ENCODE measurements at regions not wholly inside any gene's neighbourhood (a gene's known extent, or its start where the extent isn't known, plus 50 kb on each side); places are given as distances from the start of the nearest gene placed in this dataset.

- intact Hi-C loops (cut with DNase I), result no loop called here
- Histone ChIP-seq H3K4me1 (no peaks in the 10 kb centered on the region), H3K9me3 (peaks cover 0 to 3% (median 0%) of the 10 kb centered on the region in 4 donors), H3K36me3 (no peaks in the 10 kb centered on the region), H3K27me3 (no peaks in the 10 kb centered on the region), H3K27ac (no peak overlapping the region), H3K4me3 (no peak overlapping the region)
- DNase-seq, result no peak
- 15 to 63% methylated on average over 1 of the region's 1 CpG for WGBS, 2 donors
- no peak for TF ChIP-seq POLR2AphosphoS5 (IDR thresholded peaks at IDR 0.05)
- no peak for TF ChIP-seq POLR2A (IDR thresholded peaks at IDR 0.05)
- no peak for TF ChIP-seq CTCF (IDR thresholded peaks at IDR 0.05)
- TF ChIP-seq EP300 (IDR thresholded peaks at IDR 0.05), result no peak
Measured at GRCh38 chr10:35716776-35717175, 74.7 kb upstream of the FZD8 start.

DNA sequence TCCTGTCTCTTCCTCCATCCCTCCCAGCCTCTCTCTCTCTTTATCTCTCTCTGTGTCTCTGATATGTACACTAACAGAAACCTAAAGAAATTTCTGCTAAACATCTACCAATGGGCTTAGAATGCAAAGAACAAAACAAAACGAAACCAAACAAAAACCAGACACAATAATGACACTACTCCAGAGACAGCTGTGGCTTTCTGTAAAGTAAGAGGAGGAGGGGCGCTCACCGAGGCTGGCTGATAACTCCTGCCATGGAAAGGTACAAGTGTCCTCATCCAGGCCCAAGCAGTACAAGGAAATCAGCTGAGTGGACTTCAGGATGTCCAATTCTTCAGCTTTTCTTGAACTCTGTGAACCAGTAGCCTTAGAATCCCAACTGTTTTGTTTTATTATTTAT, 70.4 kb upstream of the FZD8 start:
- intact Hi-C loops (cut with DNase I), result no loop called here
- 50 to 60% methylated on average over 3 of the region's 3 CpGs for WGBS, 2 donors
- no peak for DNase-seq
- no peaks in the 10 kb centered on the region for H3K36me3 ChIP-seq
- no peaks in the 10 kb centered on the region for H3K27me3 ChIP-seq
- peaks cover 0 to 3% (median 0%) of the 10 kb centered on the region in 4 donors for H3K9me3 ChIP-seq
- H3K4me3 ChIP-seq, result no peak overlapping the region
- no peaks in the 10 kb centered on the region for H3K4me1 ChIP-seq
- no peak for TF ChIP-seq POLR2A (IDR thresholded peaks at IDR 0.05)
- no peak for TF ChIP-seq EP300 (IDR thresholded peaks at IDR 0.05)
- no peak for TF ChIP-seq POLR2AphosphoS5 (IDR thresholded peaks at IDR 0.05)
- no peak for TF ChIP-seq CTCF (IDR thresholded peaks at IDR 0.05)
- H3K27ac ChIP-seq, result no peak overlapping the region

- intact Hi-C loops (cut with DNase I), result no loop called here
- WGBS, 2 donors, result 81 to 86% methylated on average over 15 of the region's 15 CpGs
- Histone ChIP-seq H3K27ac (no peak overlapping the region), H3K9me3 (peaks cover 0 to 3% (median 0%) of the 10 kb centered on the region in 4 donors), H3K36me3 (no peaks in the 10 kb centered on the region), H3K4me3 (no peak overlapping the region), H3K4me1 (no peaks in the 10 kb centered on the region), H3K27me3 (no peaks in the 10 kb centered on the region)
- no peak for TF ChIP-seq POLR2A (IDR thresholded peaks at IDR 0.05)
- TF ChIP-seq POLR2AphosphoS5 (IDR thresholded peaks at IDR 0.05), result no peak
- DNase-seq, result no peak
Measured at GRCh38 chr10:35711615-35712411, 69.7 kb upstream of the FZD8 start.

DNA sequence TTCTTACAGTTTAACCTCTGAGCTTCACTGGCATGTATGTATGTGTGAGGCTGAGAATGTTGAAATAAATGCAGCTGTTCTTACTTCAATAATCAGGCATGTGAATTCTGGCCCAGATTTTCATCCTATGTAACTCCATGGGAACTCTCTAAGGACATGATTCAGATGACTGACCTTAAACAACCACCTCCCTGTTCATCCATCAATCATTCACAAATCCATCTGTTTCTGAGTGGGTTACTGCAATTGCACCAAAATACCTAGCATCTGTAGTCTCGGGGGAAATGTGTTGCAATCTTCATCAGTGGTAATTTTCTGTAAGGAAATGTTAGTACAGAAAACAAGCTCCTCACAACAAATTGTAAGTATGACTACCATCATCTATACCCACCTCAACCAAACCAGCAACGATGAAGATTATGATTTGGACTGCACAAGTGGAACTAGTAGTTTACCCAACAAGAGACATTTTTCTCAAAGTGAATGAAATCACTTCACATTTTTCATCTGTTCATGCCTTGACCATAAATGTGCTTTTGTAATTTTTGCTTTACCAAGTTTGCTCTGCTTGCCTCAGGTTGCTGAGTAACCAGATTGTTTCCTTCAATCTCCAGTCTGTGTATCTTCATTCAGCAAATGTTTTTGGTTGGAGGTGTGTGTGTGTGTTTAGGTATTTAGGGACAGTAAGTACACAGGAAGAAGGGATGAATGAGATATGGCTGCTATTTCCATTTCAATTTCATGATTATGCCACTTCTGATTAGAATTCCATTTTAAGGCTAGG, 65.7 kb upstream of the FZD8 start:
- TF ChIP-seq POLR2AphosphoS5 (IDR thresholded peaks at IDR 0.05) (no peak), CTCF (IDR thresholded peaks at IDR 0.05) (no peak), EP300 (IDR thresholded peaks at IDR 0.05) (no peak), POLR2A (IDR thresholded peaks at IDR 0.05) (no peak)
- DNase-seq, result no peak
- no peaks in the 10 kb centered on the region for H3K27me3 ChIP-seq
- intact Hi-C loops (cut with DNase I), result no loop called here
- H3K27ac ChIP-seq, result no peak overlapping the region
- H3K4me1 ChIP-seq, result no peaks in the 10 kb centered on the region
- WGBS, 2 donors, result 80 to 82% methylated on average over 2 of the region's 2 CpGs
- no peaks in the 10 kb centered on the region for H3K9me3 ChIP-seq
- H3K36me3 ChIP-seq, result no peaks in the 10 kb centered on the region
- no peak overlapping the region for H3K4me3 ChIP-seq

DNA sequence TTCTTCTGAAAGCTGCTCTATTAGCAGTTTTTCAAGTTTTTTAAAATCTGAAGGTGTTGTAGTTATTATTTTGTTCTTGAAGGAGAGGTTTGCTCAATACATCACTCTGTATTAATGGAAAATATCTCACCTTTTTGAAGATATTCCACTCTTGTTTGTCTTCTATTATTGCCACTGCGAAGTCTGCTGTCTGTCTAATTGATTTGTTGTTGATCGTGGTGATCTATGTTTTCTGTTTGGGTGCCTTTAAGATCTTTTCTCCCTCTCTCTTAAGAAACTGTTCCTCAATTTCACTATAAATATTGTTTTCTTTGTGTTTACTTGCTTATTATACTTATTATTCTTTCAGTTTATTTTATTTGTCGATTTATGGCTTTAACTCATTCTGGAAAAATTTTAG, 64.9 kb upstream of the FZD8 start:
- no peak overlapping the region for H3K27ac ChIP-seq
- H3K36me3 ChIP-seq, result no peaks in the 10 kb centered on the region
- TF ChIP-seq POLR2A (IDR thresholded peaks at IDR 0.05) (no peak), CTCF (IDR thresholded peaks at IDR 0.05) (no peak), EP300 (IDR thresholded peaks at IDR 0.05) (no peak), POLR2AphosphoS5 (IDR thresholded peaks at IDR 0.05) (no peak)
- WGBS, 2 donors, result 91% methylated on average over 3 of the region's 3 CpGs
- H3K27me3 ChIP-seq, result no peaks in the 10 kb centered on the region
- H3K4me3 ChIP-seq, result no peak overlapping the region
- H3K9me3 ChIP-seq, result no peaks in the 10 kb centered on the region
- intact Hi-C loops (cut with DNase I), result no loop called here
- DNase-seq, result no peak
- no peaks in the 10 kb centered on the region for H3K4me1 ChIP-seq
